ENCODE measurements at regions not wholly inside any gene's neighbourhood (a gene's known extent, or its start where the extent isn't known, plus 50 kb on each side); places are given as distances from the start of the nearest gene placed in this dataset.

DNA sequence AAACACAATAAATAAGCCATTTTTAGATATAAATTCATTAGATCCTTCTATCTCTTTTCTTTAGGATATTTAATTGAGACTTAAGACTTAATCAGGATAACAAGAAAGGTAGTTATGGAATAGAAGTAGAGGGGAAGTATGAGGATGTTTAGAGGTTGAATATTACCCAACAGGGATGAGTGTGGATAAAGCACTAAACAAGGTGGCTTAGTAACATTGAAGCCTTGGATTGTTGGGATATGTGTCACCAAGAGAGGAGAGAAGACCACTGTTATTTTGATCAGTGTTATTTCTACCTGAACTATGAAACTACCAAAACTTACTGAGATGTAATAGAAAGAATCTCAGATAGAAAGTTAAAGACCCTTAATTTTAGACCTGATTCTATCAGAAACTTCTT, 405.7 kb downstream of the PIK3C3 start:
- Histone ChIP-seq H3K79me2 (ENCODE audit: insufficient read depth) (no peaks in the 10 kb centered on the region), H2AFZ (ENCODE audit: low read depth) (no peak overlapping the region), H3K9ac (no peak overlapping the region), H3K27ac (ENCODE audit: low read depth in 2 of 2, low read length in 1 of 2) (no peak overlapping the region), H3K4me1 (ENCODE audit: control insufficient read depth in 1 of 2, insufficient read depth in 2 of 2, low read depth in 1 of 2, low read length in 1 of 2) (no peaks in the 10 kb centered on the region), H3K4me2 (no peak overlapping the region), H4K20me1 (ENCODE audit: insufficient read depth) (no peaks in the 10 kb centered on the region), H3K9me2 (no peaks in the 10 kb centered on the region), H3K27me3 (ENCODE audit: insufficient read depth) (no peaks in the 10 kb centered on the region; the same call in 1 of the 2 replicates), H3K36me3 (replicated peaks in 1 of 2; ENCODE audit: control insufficient read depth in 1 of 2, insufficient read depth in 2 of 2, low read length in 1 of 2) (no peaks in the 10 kb centered on the region), H3K4me3 (ENCODE audit: low read depth in 2 of 2, low read length in 1 of 2) (no peak overlapping the region), H3F3A (replicated peaks; ENCODE audit: insufficient read depth) (no peaks in the 10 kb centered on the region), H3K9me3 (no peaks in the 10 kb centered on the region)
- ChIA-PET POLR2A (no interaction called here), CTCF (interaction anchor here (0.9 kb wide), 1 partner anchor 12 kb away, joined by 3 read pairs; no protein-coding TSS in a partner anchor)
- TF ChIP-seq, protein P1, sequence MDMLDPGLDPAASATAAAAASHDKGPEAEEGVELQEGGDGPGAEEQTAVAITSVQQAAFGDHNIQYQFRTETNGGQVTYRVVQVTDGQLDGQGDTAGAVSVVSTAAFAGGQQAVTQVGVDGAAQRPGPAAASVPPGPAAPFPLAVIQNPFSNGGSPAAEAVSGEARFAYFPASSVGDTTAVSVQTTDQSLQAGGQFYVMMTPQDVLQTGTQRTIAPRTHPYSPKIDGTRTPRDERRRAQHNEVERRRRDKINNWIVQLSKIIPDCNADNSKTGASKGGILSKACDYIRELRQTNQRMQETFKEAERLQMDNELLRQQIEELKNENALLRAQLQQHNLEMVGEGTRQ (IDR thresholded peaks at IDR 0.05; ENCODE audit: borderline replicate concordance, low read depth, low read length): no peak
- TF ChIP-seq RCOR1 (IDR thresholded peaks at IDR 0.05; ENCODE audit: low read length) (no peak), ELF1 (IDR thresholded peaks at IDR 0.05) (no peak), JUND (IDR thresholded peaks at IDR 0.05) (no peak), MXI1 (IDR thresholded peaks at IDR 0.05; ENCODE audit: low read depth, low read length) (no peak), CHD2 (IDR thresholded peaks at IDR 0.05; ENCODE audit: low read length, partially characterized antibody) (no peak), GABPA (IDR thresholded peaks at IDR 0.05; ENCODE audit: low read depth) (no peak), NFIC (IDR thresholded peaks at IDR 0.05; ENCODE audit: borderline replicate concordance) (no peak), FOXM1 (IDR thresholded peaks at IDR 0.05; ENCODE audit: low read depth) (no peak), TAF1 (IDR thresholded peaks at IDR 0.05; ENCODE audit: borderline replicate concordance, low read depth, low read length) (no peak)
- TF ChIP-seq, protein P2, sequence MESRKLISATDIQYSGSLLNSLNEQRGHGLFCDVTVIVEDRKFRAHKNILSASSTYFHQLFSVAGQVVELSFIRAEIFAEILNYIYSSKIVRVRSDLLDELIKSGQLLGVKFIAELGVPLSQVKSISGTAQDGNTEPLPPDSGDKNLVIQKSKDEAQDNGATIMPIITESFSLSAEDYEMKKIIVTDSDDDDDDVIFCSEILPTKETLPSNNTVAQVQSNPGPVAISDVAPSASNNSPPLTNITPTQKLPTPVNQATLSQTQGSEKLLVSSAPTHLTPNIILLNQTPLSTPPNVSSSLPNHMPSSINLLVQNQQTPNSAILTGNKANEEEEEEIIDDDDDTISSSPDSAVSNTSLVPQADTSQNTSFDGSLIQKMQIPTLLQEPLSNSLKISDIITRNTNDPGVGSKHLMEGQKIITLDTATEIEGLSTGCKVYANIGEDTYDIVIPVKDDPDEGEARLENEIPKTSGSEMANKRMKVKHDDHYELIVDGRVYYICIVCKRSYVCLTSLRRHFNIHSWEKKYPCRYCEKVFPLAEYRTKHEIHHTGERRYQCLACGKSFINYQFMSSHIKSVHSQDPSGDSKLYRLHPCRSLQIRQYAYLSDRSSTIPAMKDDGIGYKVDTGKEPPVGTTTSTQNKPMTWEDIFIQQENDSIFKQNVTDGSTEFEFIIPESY (IDR thresholded peaks at IDR 0.05; ENCODE audit: borderline replicate concordance, low read depth): no peak
- TF ChIP-seq, protein P3, sequence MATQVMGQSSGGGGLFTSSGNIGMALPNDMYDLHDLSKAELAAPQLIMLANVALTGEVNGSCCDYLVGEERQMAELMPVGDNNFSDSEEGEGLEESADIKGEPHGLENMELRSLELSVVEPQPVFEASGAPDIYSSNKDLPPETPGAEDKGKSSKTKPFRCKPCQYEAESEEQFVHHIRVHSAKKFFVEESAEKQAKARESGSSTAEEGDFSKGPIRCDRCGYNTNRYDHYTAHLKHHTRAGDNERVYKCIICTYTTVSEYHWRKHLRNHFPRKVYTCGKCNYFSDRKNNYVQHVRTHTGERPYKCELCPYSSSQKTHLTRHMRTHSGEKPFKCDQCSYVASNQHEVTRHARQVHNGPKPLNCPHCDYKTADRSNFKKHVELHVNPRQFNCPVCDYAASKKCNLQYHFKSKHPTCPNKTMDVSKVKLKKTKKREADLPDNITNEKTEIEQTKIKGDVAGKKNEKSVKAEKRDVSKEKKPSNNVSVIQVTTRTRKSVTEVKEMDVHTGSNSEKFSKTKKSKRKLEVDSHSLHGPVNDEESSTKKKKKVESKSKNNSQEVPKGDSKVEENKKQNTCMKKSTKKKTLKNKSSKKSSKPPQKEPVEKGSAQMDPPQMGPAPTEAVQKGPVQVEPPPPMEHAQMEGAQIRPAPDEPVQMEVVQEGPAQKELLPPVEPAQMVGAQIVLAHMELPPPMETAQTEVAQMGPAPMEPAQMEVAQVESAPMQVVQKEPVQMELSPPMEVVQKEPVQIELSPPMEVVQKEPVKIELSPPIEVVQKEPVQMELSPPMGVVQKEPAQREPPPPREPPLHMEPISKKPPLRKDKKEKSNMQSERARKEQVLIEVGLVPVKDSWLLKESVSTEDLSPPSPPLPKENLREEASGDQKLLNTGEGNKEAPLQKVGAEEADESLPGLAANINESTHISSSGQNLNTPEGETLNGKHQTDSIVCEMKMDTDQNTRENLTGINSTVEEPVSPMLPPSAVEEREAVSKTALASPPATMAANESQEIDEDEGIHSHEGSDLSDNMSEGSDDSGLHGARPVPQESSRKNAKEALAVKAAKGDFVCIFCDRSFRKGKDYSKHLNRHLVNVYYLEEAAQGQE (IDR thresholded peaks at IDR 0.05; ENCODE audit: low read depth, low read length): no peak
- TF ChIP-seq, protein P4, sequence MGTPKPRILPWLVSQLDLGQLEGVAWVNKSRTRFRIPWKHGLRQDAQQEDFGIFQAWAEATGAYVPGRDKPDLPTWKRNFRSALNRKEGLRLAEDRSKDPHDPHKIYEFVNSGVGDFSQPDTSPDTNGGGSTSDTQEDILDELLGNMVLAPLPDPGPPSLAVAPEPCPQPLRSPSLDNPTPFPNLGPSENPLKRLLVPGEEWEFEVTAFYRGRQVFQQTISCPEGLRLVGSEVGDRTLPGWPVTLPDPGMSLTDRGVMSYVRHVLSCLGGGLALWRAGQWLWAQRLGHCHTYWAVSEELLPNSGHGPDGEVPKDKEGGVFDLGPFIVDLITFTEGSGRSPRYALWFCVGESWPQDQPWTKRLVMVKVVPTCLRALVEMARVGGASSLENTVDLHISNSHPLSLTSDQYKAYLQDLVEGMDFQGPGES (IDR thresholded peaks at IDR 0.05; ENCODE audit: low read depth, low read length): no peak
- TF ChIP-seq, protein P5, sequence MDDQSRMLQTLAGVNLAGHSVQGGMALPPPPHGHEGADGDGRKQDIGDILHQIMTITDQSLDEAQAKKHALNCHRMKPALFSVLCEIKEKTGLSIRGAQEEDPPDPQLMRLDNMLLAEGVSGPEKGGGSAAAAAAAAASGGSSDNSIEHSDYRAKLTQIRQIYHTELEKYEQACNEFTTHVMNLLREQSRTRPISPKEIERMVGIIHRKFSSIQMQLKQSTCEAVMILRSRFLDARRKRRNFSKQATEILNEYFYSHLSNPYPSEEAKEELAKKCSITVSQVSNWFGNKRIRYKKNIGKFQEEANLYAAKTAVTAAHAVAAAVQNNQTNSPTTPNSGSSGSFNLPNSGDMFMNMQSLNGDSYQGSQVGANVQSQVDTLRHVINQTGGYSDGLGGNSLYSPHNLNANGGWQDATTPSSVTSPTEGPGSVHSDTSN (IDR thresholded peaks at IDR 0.05): no peak
- DNase-seq: no peak
